GM23338 (cell line): ENCODE measurements at regions not wholly inside any gene's neighbourhood (a gene's known extent, or its start where the extent isn't known, plus 50 kb on each side); places are given as distances from the start of the nearest gene placed in this dataset.

ENCODE experiments used
- ATAC-seq: fragments of 200-7000 bp; cut with Tn5 transposase; 3 replicates; pipeline ENCODE4 v1.9.1; 2020
- DNase-seq: peaks from one replicate; pipeline ENCODE4 v3.0.0-alpha.2; 2015; ENCODE audit warnings: low spot score
- H2AFZ ChIP-seq: fragments of 200-600 bp; sonication (generic); 2 replicates; pipeline ENCODE4 v1.8.0; 2016; ENCODE audit warnings: antibody characterized with exemption, mild to moderate bottlenecking, moderate library complexity
- H3F3A ChIP-seq: fragments of 200-600 bp; sonication (generic); replicated peaks from 2 replicates; pipeline ENCODE4 v1.8.0; 2017; ENCODE audit warnings: antibody characterized with exemption, mixed run types, low read depth
- H3K27ac ChIP-seq: fragments of 200-600 bp; sonication (generic); 2 replicates; pipeline ENCODE4 v1.6.1; 2016; ENCODE audit warnings: low read depth
- H3K27me3 ChIP-seq: fragments of 200-600 bp; sonication (generic); 2 replicates; pipeline ENCODE4 v1.8.0; 2016; ENCODE audit warnings: mild to moderate bottlenecking, mixed run types, moderate library complexity; ENCODE audit not compliant: insufficient read depth
- H3K36me3 ChIP-seq: fragments of 200-600 bp; sonication (generic); 2 replicates; pipeline ENCODE4 v1.8.0; 2016; ENCODE audit warnings: mild to moderate bottlenecking; ENCODE audit not compliant: insufficient read depth
- H3K4me1 ChIP-seq: fragments of 200-600 bp; sonication (generic); 2 replicates; pipeline ENCODE4 v1.8.0; 2016; ENCODE audit warnings: mild to moderate bottlenecking, moderate library complexity; ENCODE audit not compliant: insufficient read depth
- H3K4me2 ChIP-seq: fragments of 200-600 bp; sonication (generic); 2 replicates; pipeline ENCODE4 v1.7.1; 2017; ENCODE audit warnings: mixed run types
- H3K4me3 ChIP-seq: fragments of 200-600 bp; sonication (generic); 2 replicates; pipeline ENCODE4 v1.6.1; 2016; ENCODE audit warnings: mixed run types
- H3K79me2 ChIP-seq: fragments of 200-600 bp; sonication (generic); replicated peaks from 2 replicates; pipeline ENCODE4 v1.8.0; 2017; ENCODE audit warnings: mild to moderate bottlenecking; ENCODE audit not compliant: insufficient read depth
- H3K9me2 ChIP-seq: fragments of 200-600 bp; sonication (generic); 2 replicates; pipeline ENCODE4 v1.8.0; 2017; ENCODE audit not compliant: insufficient read depth
- H4K20me1 ChIP-seq: fragments of 200-600 bp; sonication (generic); replicated peaks from 2 replicates; pipeline ENCODE4 v1.8.0; 2017; ENCODE audit warnings: mild to moderate bottlenecking; ENCODE audit not compliant: insufficient read depth
- H3K27ac Mint-ChIP-seq: 2 replicates; pipeline ENCODE4 v1.8.0; 2020; ENCODE audit warnings: inconsistent platforms, mild to moderate bottlenecking, moderate library complexity, mixed read lengths
- H3K27me3 Mint-ChIP-seq: 3 replicates; pipeline ENCODE4 v1.8.0; 2022; ENCODE audit warnings: low read depth, mild to moderate bottlenecking, moderate library complexity, mixed read lengths, inconsistent platforms; ENCODE audit not compliant: insufficient read depth, poor library complexity
- H3K36me3 Mint-ChIP-seq: 3 replicates; pipeline ENCODE4 v1.8.0; 2021; ENCODE audit warnings: low read depth, mild to moderate bottlenecking, inconsistent platforms, moderate library complexity, mixed read lengths
- H3K4me1 Mint-ChIP-seq: 3 replicates; pipeline ENCODE4 v1.8.0; 2020; ENCODE audit warnings: mild to moderate bottlenecking, inconsistent platforms, mixed read lengths
- H3K4me3 Mint-ChIP-seq: 3 replicates; pipeline ENCODE4 v1.8.0; 2021; ENCODE audit warnings: moderate library complexity, mild to moderate bottlenecking, inconsistent platforms, mixed read lengths
- H3K9me3 Mint-ChIP-seq: 3 replicates; pipeline ENCODE4 v1.8.0; 2020; ENCODE audit warnings: moderate library complexity, mild to moderate bottlenecking, inconsistent platforms, mixed read lengths
- CREB1 ChIP-seq: fragments of 250-450 bp; sonication (Bioruptor Pico); IDR thresholded peaks from 2 replicates; pipeline ENCODE4 v1.5.0; 2020; ENCODE audit warnings: low read depth, mild to moderate bottlenecking, moderate library complexity
- EZH2 ChIP-seq: fragments of 200-600 bp; sonication (generic); IDR thresholded peaks from one replicate; pipeline ENCODE4 v1.8.0; 2017; ENCODE audit warnings: antibody characterized with exemption, mild to moderate bottlenecking, low read depth; ENCODE audit not compliant: unreplicated experiment
- EZH2phosphoT487 ChIP-seq: fragments of 200-600 bp; sonication (generic); IDR thresholded peaks from one replicate; pipeline ENCODE4 v1.8.1; 2018; ENCODE audit warnings: antibody characterized with exemption; ENCODE audit not compliant: unreplicated experiment
- JUNB ChIP-seq: IDR thresholded peaks from one replicate; pipeline ENCODE4 v1.6.1; 2016; ENCODE audit warnings: antibody characterized with exemption; ENCODE audit not compliant: unreplicated experiment
- REST ChIP-seq: IDR thresholded peaks from one replicate; pipeline ENCODE4 v1.6.1; 2018; ENCODE audit warnings: antibody characterized with exemption; ENCODE audit not compliant: unreplicated experiment
- STAT1 ChIP-seq: IDR thresholded peaks from one replicate; pipeline ENCODE4 v1.6.1; 2016; ENCODE audit warnings: antibody characterized with exemption; ENCODE audit not compliant: unreplicated experiment
- ZNF114 ChIP-seq: fragments of 250-450 bp; sonication (Bioruptor Pico); IDR thresholded peaks from 2 replicates; pipeline ENCODE4 v1.5.0; 2020; ENCODE audit warnings: mild to moderate bottlenecking, moderate library complexity
- ZNF331 ChIP-seq: fragments of 250-450 bp; sonication (Bioruptor Pico); IDR thresholded peaks from 2 replicates; pipeline ENCODE4 v1.5.0; 2020; ENCODE audit warnings: low read depth, mild to moderate bottlenecking, moderate library complexity
- TF ChIP-seq, protein P1 (sequence below), 2 experiments: fragments of 200-600 bp in 1 of 2; sonication (generic) in 1 of 2; conservative IDR thresholded peaks; 2 replicates each; pipeline versions ENCODE4 v1.5.1 to v1.6.1; 2016 to 2017; ENCODE audit warnings: antibody characterized with exemption in 2 of 2, low read depth in 2 of 2, mild to moderate bottlenecking in 2 of 2, moderate library complexity in 1 of 2
- TF ChIP-seq, protein P2 (sequence below): fragments of 250-450 bp; sonication (Bioruptor Pico); IDR thresholded peaks from 2 replicates; pipeline ENCODE4 v1.5.0; 2020; ENCODE audit warnings: mild to moderate bottlenecking, moderate library complexity

GRCh38 chr7:32206987-32207386, 136.8 kb upstream of the PDE1C start:
- H3F3A ChIP-seq = no peaks in the 10 kb centered on the region
- peaks cover 7% of the 10 kb centered on the region for H3K4me1 Mint-ChIP-seq
- H3K36me3 ChIP-seq = no peaks in the 10 kb centered on the region
- H3K36me3 Mint-ChIP-seq = no peaks in the 10 kb centered on the region
- no peak overlapping the region for H3K4me2 ChIP-seq
- peak; percentile 91 for ATAC-seq
- no peaks in the 10 kb centered on the region for H3K9me2 ChIP-seq
- peaks cover 3% of the 10 kb centered on the region for H4K20me1 ChIP-seq
- no peak overlapping the region for H3K27ac ChIP-seq
- H3K9me3 Mint-ChIP-seq = no peaks in the 10 kb centered on the region
- DNase-seq = peak; percentile 68
- no peaks in the 10 kb centered on the region for H3K79me2 ChIP-seq
- TF ChIP-seq CREB1 (CRISPR knock-in tag) = no peak
- TF ChIP-seq, protein P1, sequence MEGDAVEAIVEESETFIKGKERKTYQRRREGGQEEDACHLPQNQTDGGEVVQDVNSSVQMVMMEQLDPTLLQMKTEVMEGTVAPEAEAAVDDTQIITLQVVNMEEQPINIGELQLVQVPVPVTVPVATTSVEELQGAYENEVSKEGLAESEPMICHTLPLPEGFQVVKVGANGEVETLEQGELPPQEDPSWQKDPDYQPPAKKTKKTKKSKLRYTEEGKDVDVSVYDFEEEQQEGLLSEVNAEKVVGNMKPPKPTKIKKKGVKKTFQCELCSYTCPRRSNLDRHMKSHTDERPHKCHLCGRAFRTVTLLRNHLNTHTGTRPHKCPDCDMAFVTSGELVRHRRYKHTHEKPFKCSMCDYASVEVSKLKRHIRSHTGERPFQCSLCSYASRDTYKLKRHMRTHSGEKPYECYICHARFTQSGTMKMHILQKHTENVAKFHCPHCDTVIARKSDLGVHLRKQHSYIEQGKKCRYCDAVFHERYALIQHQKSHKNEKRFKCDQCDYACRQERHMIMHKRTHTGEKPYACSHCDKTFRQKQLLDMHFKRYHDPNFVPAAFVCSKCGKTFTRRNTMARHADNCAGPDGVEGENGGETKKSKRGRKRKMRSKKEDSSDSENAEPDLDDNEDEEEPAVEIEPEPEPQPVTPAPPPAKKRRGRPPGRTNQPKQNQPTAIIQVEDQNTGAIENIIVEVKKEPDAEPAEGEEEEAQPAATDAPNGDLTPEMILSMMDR (conservative IDR thresholded peaks at IDR 0.05; ENCODE audit: low read depth in 2 of 2) = peak; percentile 63 to 84
- no peak overlapping the region for H3K4me3 ChIP-seq
- H2AFZ ChIP-seq = no peak overlapping the region
- H3K27ac Mint-ChIP-seq = no peak overlapping the region
- H3K4me1 ChIP-seq = peaks cover 3% of the 10 kb centered on the region; the same call in 1 of the 2 replicates
- no peak overlapping the region for H3K4me3 Mint-ChIP-seq
- 0 out of 2 replicates have a peak, but pooled peaks cover 8% of the 10 kb centered on the region for H3K27me3 ChIP-seq
- peaks cover 11% of the 10 kb centered on the region for H3K27me3 Mint-ChIP-seq

- Mint-ChIP-seq H3K4me1 (peaks cover 7% of the 10 kb centered on the region), H3K4me3 (no peak overlapping the region), H3K36me3 (no peaks in the 10 kb centered on the region), H3K27me3 (peaks cover 11% of the 10 kb centered on the region), H3K9me3 (no peaks in the 10 kb centered on the region), H3K27ac (no peak overlapping the region)
- DNase-seq (no peak), ATAC-seq (no peak)
- no peak overlapping the region for H3K27ac ChIP-seq
- peaks cover 3% of the 10 kb centered on the region; the same call in 1 of the 2 replicates for H3K4me1 ChIP-seq
- H3K4me3 ChIP-seq = no peak overlapping the region
- 0 out of 2 replicates have a peak, but pooled peaks cover 8% of the 10 kb centered on the region for H3K27me3 ChIP-seq
- no peak overlapping the region for H3K4me2 ChIP-seq
- no peaks in the 10 kb centered on the region for H3K9me2 ChIP-seq
- H3K36me3 ChIP-seq = no peaks in the 10 kb centered on the region
- H3F3A ChIP-seq = no peaks in the 10 kb centered on the region
- no peak overlapping the region for H2AFZ ChIP-seq
- H4K20me1 ChIP-seq = peaks cover 3% of the 10 kb centered on the region
- no peaks in the 10 kb centered on the region for H3K79me2 ChIP-seq
- no peak for TF ChIP-seq REST
- no peak for TF ChIP-seq CREB1 (CRISPR knock-in tag)
- TF ChIP-seq, protein P2, sequence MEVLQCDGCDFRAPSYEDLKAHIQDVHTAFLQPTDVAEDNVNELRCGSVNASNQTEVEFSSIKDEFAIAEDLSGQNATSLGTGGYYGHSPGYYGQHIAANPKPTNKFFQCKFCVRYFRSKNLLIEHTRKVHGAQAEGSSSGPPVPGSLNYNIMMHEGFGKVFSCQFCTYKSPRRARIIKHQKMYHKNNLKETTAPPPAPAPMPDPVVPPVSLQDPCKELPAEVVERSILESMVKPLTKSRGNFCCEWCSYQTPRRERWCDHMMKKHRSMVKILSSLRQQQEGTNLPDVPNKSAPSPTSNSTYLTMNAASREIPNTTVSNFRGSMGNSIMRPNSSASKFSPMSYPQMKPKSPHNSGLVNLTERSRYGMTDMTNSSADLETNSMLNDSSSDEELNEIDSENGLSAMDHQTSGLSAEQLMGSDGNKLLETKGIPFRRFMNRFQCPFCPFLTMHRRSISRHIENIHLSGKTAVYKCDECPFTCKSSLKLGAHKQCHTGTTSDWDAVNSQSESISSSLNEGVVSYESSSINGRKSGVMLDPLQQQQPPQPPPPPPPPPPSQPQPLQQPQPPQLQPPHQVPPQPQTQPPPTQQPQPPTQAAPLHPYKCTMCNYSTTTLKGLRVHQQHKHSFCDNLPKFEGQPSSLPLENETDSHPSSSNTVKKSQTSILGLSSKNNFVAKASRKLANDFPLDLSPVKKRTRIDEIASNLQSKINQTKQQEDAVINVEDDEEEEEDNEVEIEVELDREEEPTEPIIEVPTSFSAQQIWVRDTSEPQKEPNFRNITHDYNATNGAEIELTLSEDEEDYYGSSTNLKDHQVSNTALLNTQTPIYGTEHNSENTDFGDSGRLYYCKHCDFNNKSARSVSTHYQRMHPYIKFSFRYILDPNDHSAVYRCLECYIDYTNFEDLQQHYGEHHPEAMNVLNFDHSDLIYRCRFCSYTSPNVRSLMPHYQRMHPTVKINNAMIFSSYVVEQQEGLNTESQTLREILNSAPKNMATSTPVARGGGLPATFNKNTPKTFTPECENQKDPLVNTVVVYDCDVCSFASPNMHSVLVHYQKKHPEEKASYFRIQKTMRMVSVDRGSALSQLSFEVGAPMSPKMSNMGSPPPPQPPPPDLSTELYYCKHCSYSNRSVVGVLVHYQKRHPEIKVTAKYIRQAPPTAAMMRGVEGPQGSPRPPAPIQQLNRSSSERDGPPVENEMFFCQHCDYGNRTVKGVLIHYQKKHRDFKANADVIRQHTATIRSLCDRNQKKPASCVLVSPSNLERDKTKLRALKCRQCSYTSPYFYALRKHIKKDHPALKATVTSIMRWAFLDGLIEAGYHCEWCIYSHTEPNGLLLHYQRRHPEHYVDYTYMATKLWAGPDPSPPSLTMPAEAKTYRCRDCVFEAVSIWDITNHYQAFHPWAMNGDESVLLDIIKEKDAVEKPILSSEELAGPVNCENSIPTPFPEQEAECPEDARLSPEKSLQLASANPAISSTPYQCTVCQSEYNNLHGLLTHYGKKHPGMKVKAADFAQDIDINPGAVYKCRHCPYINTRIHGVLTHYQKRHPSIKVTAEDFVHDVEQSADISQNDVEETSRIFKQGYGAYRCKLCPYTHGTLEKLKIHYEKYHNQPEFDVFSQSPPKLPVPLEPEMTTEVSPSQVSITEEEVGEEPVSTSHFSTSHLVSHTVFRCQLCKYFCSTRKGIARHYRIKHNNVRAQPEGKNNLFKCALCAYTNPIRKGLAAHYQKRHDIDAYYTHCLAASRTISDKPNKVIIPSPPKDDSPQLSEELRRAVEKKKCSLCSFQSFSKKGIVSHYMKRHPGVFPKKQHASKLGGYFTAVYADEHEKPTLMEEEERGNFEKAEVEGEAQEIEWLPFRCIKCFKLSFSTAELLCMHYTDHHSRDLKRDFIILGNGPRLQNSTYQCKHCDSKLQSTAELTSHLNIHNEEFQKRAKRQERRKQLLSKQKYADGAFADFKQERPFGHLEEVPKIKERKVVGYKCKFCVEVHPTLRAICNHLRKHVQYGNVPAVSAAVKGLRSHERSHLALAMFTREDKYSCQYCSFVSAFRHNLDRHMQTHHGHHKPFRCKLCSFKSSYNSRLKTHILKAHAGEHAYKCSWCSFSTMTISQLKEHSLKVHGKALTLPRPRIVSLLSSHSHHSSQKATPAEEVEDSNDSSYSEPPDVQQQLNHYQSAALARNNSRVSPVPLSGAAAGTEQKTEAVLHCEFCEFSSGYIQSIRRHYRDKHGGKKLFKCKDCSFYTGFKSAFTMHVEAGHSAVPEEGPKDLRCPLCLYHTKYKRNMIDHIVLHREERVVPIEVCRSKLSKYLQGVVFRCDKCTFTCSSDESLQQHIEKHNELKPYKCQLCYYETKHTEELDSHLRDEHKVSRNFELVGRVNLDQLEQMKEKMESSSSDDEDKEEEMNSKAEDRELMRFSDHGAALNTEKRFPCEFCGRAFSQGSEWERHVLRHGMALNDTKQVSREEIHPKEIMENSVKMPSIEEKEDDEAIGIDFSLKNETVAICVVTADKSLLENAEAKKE (CRISPR knock-in tag) = no peak
- no peak for TF ChIP-seq ZNF114
- TF ChIP-seq ZNF331 (CRISPR knock-in tag) = no peak
- no peak for TF ChIP-seq JUNB
- TF ChIP-seq EZH2 = no peak
- TF ChIP-seq EZH2phosphoT487 = no peak
- TF ChIP-seq STAT1 = no peak
Measured at GRCh38 chr7:32206488-32206887, 136.3 kb upstream of the PDE1C start.
